ENCODE measurements at regions not wholly inside any gene's neighbourhood (a gene's known extent, or its start where the extent isn't known, plus 50 kb on each side); places are given as distances from the start of the nearest gene placed in this dataset.

GRCh38 chr6:93801101-93801847 is 381.9 kb upstream of the EPHA7 start:
- H3K9me3 ChIP-seq (ENCODE audit: insufficient read depth, low read depth): no peaks in the 10 kb centered on the region
- no peaks in the 10 kb centered on the region for H4K20me1 ChIP-seq (ENCODE audit: insufficient read depth)
- no peak for DNase-seq
- no peaks in the 10 kb centered on the region for H3K27me3 ChIP-seq (ENCODE audit: insufficient read depth, low read depth)
- CTCF ChIA-PET: no interaction called here
- no peaks in the 10 kb centered on the region for H3F3A ChIP-seq (ENCODE audit: insufficient read depth, low read depth)
- POLR2A ChIA-PET (ENCODE audit: unreplicated experiment): no interaction called here
- H3K9me2 ChIP-seq (ENCODE audit: insufficient read depth): no peaks in the 10 kb centered on the region
- intact Hi-C loops (cut with micrococcal nuclease; ENCODE audit: unreplicated experiment): no loop called here
- BruUV-seq (replicated peaks): no TSS peak
- no peak overlapping the region for H3K4me2 ChIP-seq
- no peak overlapping the region for H2AFZ ChIP-seq
- TF ChIP-seq EZH2 (IDR thresholded peaks at IDR 0.05; ENCODE audit: low read depth): no peak
- TF ChIP-seq CTCF (conservative IDR thresholded peaks at IDR 0.05): no peak
- H3K4me3 ChIP-seq: no peak overlapping the region
- no peaks in the 10 kb centered on the region for H3K4me1 ChIP-seq (replicated peaks; ENCODE audit: insufficient read depth)
- H3K27ac ChIP-seq: no peak overlapping the region
- H3K79me2 ChIP-seq (ENCODE audit: low read depth): no peaks in the 10 kb centered on the region
- H3K36me3 ChIP-seq (ENCODE audit: low read depth): no peaks in the 10 kb centered on the region

- Histone ChIP-seq H3K27me3 (ENCODE audit: insufficient read depth, low read depth) (no peaks in the 10 kb centered on the region), H3K4me3 (no peak overlapping the region), H3K9me2 (ENCODE audit: insufficient read depth) (no peaks in the 10 kb centered on the region), H3K27ac (no peak overlapping the region), H3K79me2 (ENCODE audit: low read depth) (no peaks in the 10 kb centered on the region), H3K36me3 (ENCODE audit: low read depth) (no peaks in the 10 kb centered on the region), H3K4me1 (replicated peaks; ENCODE audit: insufficient read depth) (no peaks in the 10 kb centered on the region), H4K20me1 (ENCODE audit: insufficient read depth) (no peaks in the 10 kb centered on the region), H2AFZ (no peak overlapping the region), H3K4me2 (no peak overlapping the region), H3F3A (ENCODE audit: insufficient read depth, low read depth) (no peaks in the 10 kb centered on the region), H3K9me3 (ENCODE audit: insufficient read depth, low read depth) (no peaks in the 10 kb centered on the region)
- ChIA-PET POLR2A (ENCODE audit: unreplicated experiment) (no interaction called here), CTCF (no interaction called here)
- DNase-seq: no peak
- no peak for TF ChIP-seq CTCF (conservative IDR thresholded peaks at IDR 0.05)
- TF ChIP-seq EZH2 (IDR thresholded peaks at IDR 0.05; ENCODE audit: low read depth): no peak
- intact Hi-C loops (cut with micrococcal nuclease; ENCODE audit: unreplicated experiment): no loop called here
- BruUV-seq (replicated peaks): no TSS peak
Observed at GRCh38 chr6:93799226-93799625, 379.9 kb upstream of the EPHA7 start.

GRCh38 chr6:93794166-93794565 is 374.8 kb upstream of the EPHA7 start:
- H3K4me1 ChIP-seq (replicated peaks; ENCODE audit: insufficient read depth): no peaks in the 10 kb centered on the region
- H3K9me3 ChIP-seq (ENCODE audit: insufficient read depth, low read depth): no peaks in the 10 kb centered on the region
- H3K79me2 ChIP-seq (ENCODE audit: low read depth): no peaks in the 10 kb centered on the region
- no peak overlapping the region for H2AFZ ChIP-seq
- no peak overlapping the region for H3K27ac ChIP-seq
- H3K27me3 ChIP-seq (ENCODE audit: insufficient read depth, low read depth): no peaks in the 10 kb centered on the region
- CTCF ChIA-PET: no interaction called here
- no peaks in the 10 kb centered on the region for H3K9me2 ChIP-seq (ENCODE audit: insufficient read depth)
- no peak overlapping the region for H3K4me2 ChIP-seq
- BruUV-seq (replicated peaks): no TSS peak
- H3K4me3 ChIP-seq: no peak overlapping the region
- intact Hi-C loops (cut with micrococcal nuclease; ENCODE audit: unreplicated experiment): no loop called here
- POLR2A ChIA-PET (ENCODE audit: unreplicated experiment): no interaction called here
- no peak for DNase-seq
- no peaks in the 10 kb centered on the region for H4K20me1 ChIP-seq (ENCODE audit: insufficient read depth)
- H3F3A ChIP-seq (ENCODE audit: insufficient read depth, low read depth): no peaks in the 10 kb centered on the region
- H3K36me3 ChIP-seq (ENCODE audit: low read depth): no peaks in the 10 kb centered on the region
- TF ChIP-seq EZH2 (IDR thresholded peaks at IDR 0.05; ENCODE audit: low read depth) (no peak), CTCF (conservative IDR thresholded peaks at IDR 0.05) (no peak)
